ENCODE measurements at regions not wholly inside any gene's neighbourhood (a gene's known extent, or its start where the extent isn't known, plus 50 kb on each side); places are given as distances from the start of the nearest gene placed in this dataset.

- no peak overlapping the region for H3K18ac ChIP-seq (ENCODE audit: extremely low read depth, low read length)
- H3K23ac ChIP-seq (ENCODE audit: insufficient read length) = no peak overlapping the region
- no peaks in the 10 kb centered on the region for H3K36me3 ChIP-seq (ENCODE audit: control insufficient read depth in 2 of 4, insufficient read depth in 4 of 4, low read length in 3 of 4)
- H2BK12ac ChIP-seq (ENCODE audit: low read depth, low read length) = no peak overlapping the region
- WGBS, 2 experiments (ENCODE audit: extremely low coverage in 1 of 2, insufficient coverage in 1 of 2, insufficient read length in 1 of 2, insufficient replicate concordance in 2 of 2, low coverage in 1 of 2, low lambda C conversion rate in 2 of 2, missing lambda C conversion rate in 1 of 2) = 70% methylated on average over 3 of the region's 3 CpGs; no CpG with 5 or more reads in 1 of the 2 experiments
- H3K4me3 ChIP-seq (ENCODE audit: extremely low read depth in 1 of 4, insufficient read depth in 2 of 4, low read depth in 3 of 4, low read length in 4 of 4) = no peak overlapping the region
- no peak overlapping the region for H2BK120ac ChIP-seq (replicated peaks; ENCODE audit: low read depth, low read length)
- no peak overlapping the region for H2BK15ac ChIP-seq (ENCODE audit: low read length)
- H3K4ac ChIP-seq (replicated peaks; ENCODE audit: insufficient read length, low read depth, low read length) = no peak overlapping the region
- H3K56ac ChIP-seq (replicated peaks; ENCODE audit: insufficient read length, low read depth, low read length) = no peak overlapping the region
- DNase-seq (ENCODE audit: low read depth in 1 of 2, low spot score in 2 of 2) = no peak
- H3K4me1 ChIP-seq (replicated peaks in 1 of 4; ENCODE audit: control insufficient read depth in 3 of 4, insufficient read depth in 4 of 4, low read length in 3 of 4) = 0 out of 7 replicates have a peak, but pooled peaks cover 0 to 2% (median 1%) of the 10 kb centered on the region in 4 experiments
- no peak overlapping the region for H2BK20ac ChIP-seq (ENCODE audit: low read length)
- no peaks in the 10 kb centered on the region for H3K9me3 ChIP-seq (ENCODE audit: insufficient read depth in 2 of 2, low read depth in 1 of 2, low read length in 1 of 2)
- H3K79me2 ChIP-seq (ENCODE audit: control insufficient read depth in 1 of 2, insufficient read depth in 2 of 2, low read length in 2 of 2) = no peaks in the 10 kb centered on the region
- H3K23me2 ChIP-seq (ENCODE audit: low read depth, low read length) = no peaks in the 10 kb centered on the region
- H3K14ac ChIP-seq (ENCODE audit: insufficient read length) = no peak overlapping the region
- no peak for TF ChIP-seq SP2 (IDR thresholded peaks at IDR 0.05; ENCODE audit: low read length)
- TF ChIP-seq KDM5A (IDR thresholded peaks at IDR 0.05; ENCODE audit: low read length) = no peak
- no peak for TF ChIP-seq CBX8 (IDR thresholded peaks at IDR 0.05; ENCODE audit: borderline replicate concordance, low read depth, low read length)
- no peak for TF ChIP-seq GTF2F1 (IDR thresholded peaks at IDR 0.05; ENCODE audit: borderline replicate concordance, low read depth, low read length)
- no peak for TF ChIP-seq SUZ12 (IDR thresholded peaks at IDR 0.05; ENCODE audit: low read length)
- no peak for TF ChIP-seq RFX5 (IDR thresholded peaks at IDR 0.05; ENCODE audit: borderline replicate concordance, low read depth, low read length)
- TF ChIP-seq USF2 (IDR thresholded peaks at IDR 0.05; ENCODE audit: low read length) = no peak
- no peak for TF ChIP-seq JUND (IDR thresholded peaks at IDR 0.05; ENCODE audit: low read length)
- ChIA-PET CTCF (ENCODE audit: partially characterized antibody) (interaction anchor here (1.0 kb wide), 1 partner anchor 149 kb away, joined by 3 read pairs; no protein-coding TSS in a partner anchor), POLR2A (ENCODE audit: partially characterized antibody) (no interaction called here)
- H4K91ac ChIP-seq (replicated peaks; ENCODE audit: insufficient read length, low read length) = no peak overlapping the region
- H2BK5ac ChIP-seq (ENCODE audit: low read depth, low read length) = no peak overlapping the region
- FAIRE-seq = no peak
- no peak overlapping the region for H2AFZ ChIP-seq (ENCODE audit: low read length)
- no peaks in the 10 kb centered on the region for H3K79me1 ChIP-seq (ENCODE audit: low read depth, low read length)
- H3K4me2 ChIP-seq (ENCODE audit: insufficient read depth in 1 of 2, low read depth in 2 of 2, low read length in 2 of 2) = no peak overlapping the region
- no peak overlapping the region for H2AK5ac ChIP-seq (ENCODE audit: low read depth, low read length)
- no peaks in the 10 kb centered on the region for H3K27me3 ChIP-seq (replicated peaks in 1 of 4; ENCODE audit: control insufficient read depth in 3 of 4, extremely low read depth in 1 of 4, insufficient read depth in 3 of 4, low read length in 3 of 4)
- H4K8ac ChIP-seq (ENCODE audit: extremely low read depth, insufficient read depth, low read length) = no peak overlapping the region
- H4K5ac ChIP-seq (ENCODE audit: insufficient read length, low read depth, low read length) = no peak overlapping the region
- H3K9ac ChIP-seq (replicated peaks in 1 of 4; ENCODE audit: extremely low read depth in 1 of 4, low read depth in 3 of 4, low read length in 3 of 4) = no peak overlapping the region
- H4K20me1 ChIP-seq (replicated peaks in 1 of 2; ENCODE audit: control insufficient read depth in 1 of 2, insufficient read depth in 2 of 2, low read length in 2 of 2) = no peaks in the 10 kb centered on the region
- no peak overlapping the region for H3K27ac ChIP-seq (ENCODE audit: low read depth, low read length)
Measured at GRCh38 chr4:34572026-34572425, 1672.3 kb downstream of the ARAP2 start.
